Vagina (tissue), 2 donors: ENCODE measurements at regions not wholly inside any gene's neighbourhood (a gene's known extent, or its start where the extent isn't known, plus 50 kb on each side); places are given as distances from the start of the nearest gene placed in this dataset.

Experiments used
- DNase-seq, 2 donors: peaks; one replicate each; pipeline ENCODE4 v3.0.0-alpha.2; 2017; ENCODE audit errors: extremely low spot score in 2 of 2
- H3K27ac ChIP-seq: fragments of 200-600 bp; sonication (generic); one replicate; pipeline ENCODE4 v1.5.1; 2019
- H3K27me3 ChIP-seq: fragments of 200-600 bp; sonication (generic); one replicate; pipeline ENCODE4 v1.5.1; 2019
- H3K36me3 ChIP-seq, 2 donors: fragments of 200-600 bp; sonication (generic); one replicate each; pipeline ENCODE4 v1.5.1; 2017 to 2019
- H3K4me1 ChIP-seq: fragments of 200-600 bp; sonication (generic); one replicate; pipeline ENCODE4 v1.5.1; 2019
- H3K4me3 ChIP-seq, 2 donors: fragments of 200-600 bp; sonication (generic); 1 replicate in 1 of 2; 2 replicates in 1 of 2; pipeline ENCODE4 v1.5.1; 2016 to 2019
- H3K9me3 ChIP-seq: fragments of 200-600 bp; sonication (generic); one replicate; pipeline ENCODE4 v1.5.1; 2019
- CTCF ChIP-seq, 3 experiments: fragments of 450-650 bp in 2 of 3; fragments of 200-600 bp in 1 of 3; sonication (generic) in 1 of 3; IDR thresholded peaks; one replicate each; pipeline ENCODE4 v1.5.1; 2017 to 2019; ENCODE audit warnings: antibody characterized with exemption in 3 of 3, mild to moderate bottlenecking in 2 of 3, moderate library complexity in 2 of 3
- POLR2A ChIP-seq, 2 donors: fragments of 450-650 bp; IDR thresholded peaks; one replicate each; pipeline ENCODE4 v1.6.1; 2017; ENCODE audit warnings: antibody characterized with exemption in 2 of 2, mild to moderate bottlenecking in 2 of 2, moderate library complexity in 2 of 2
- POLR2AphosphoS5 ChIP-seq, 2 donors: sonication (generic); formaldehyde crosslinking; IDR thresholded peaks; one replicate each; pipeline ENCODE4 v1.9.0; 2017; ENCODE audit warnings: antibody characterized with exemption in 2 of 2, mild to moderate bottlenecking in 2 of 2, low read depth in 1 of 2; ENCODE audit not compliant: insufficient read depth in 1 of 2
- intact Hi-C: fragments of 100-400 bp; cut with DNase I; formaldehyde crosslinking; loops from one replicate; pipeline ENCODE4 v1.15.1; 2023

DNA sequence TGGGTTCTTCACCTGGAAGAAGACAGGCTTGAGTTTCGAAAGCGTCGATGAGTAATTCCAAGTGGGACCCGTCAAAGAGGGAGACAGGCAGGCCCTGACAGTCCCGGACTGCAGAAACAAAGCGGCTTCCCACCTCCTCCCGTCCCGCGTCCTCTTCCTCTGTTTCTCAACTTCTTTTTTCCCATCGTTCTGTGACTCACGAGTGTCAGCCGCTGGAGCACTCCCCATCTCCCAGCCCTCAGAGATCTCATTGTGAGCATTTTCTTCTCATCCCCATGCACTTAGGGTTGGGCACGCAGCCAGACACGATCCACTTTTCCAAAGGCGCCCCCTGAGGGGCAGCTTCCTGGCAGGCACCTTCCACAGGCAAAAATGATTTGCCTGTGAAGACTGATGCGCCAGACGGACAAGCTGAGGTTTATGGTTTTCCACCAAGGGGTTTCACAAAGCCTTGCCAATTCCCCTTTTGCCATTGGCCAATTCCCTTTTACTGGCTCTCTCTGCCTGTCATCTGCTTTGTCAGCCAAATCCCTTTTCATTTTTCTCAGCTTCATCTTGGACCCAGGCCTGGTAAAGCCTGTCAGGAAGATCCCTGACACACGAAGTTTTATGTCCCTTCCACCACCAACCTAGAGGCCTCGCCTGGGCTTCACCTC lies 86.5 kb upstream of the ANKRD55 start:
- Histone ChIP-seq H3K9me3 (no peaks in the 10 kb centered on the region), H3K4me3 (no peak overlapping the region), H3K27me3 (no peaks in the 10 kb centered on the region), H3K27ac (peak overlapping the region; percentile 31), H3K4me1 (peaks cover 10% of the 10 kb centered on the region), H3K36me3 (no peaks in the 10 kb centered on the region)
- peak in 1 of 2 donors; percentile 94 for DNase-seq
- intact Hi-C loops, result no loop called here
- peak; percentile 18 to 37 for TF ChIP-seq POLR2AphosphoS5 (IDR thresholded peaks at IDR 0.05; ENCODE audit: insufficient read depth in 1 of 2, low read depth in 1 of 2)
- TF ChIP-seq POLR2A (IDR thresholded peaks at IDR 0.05), result no peak
- no peak for TF ChIP-seq CTCF (IDR thresholded peaks at IDR 0.05)

- Histone ChIP-seq H3K36me3 (no peaks in the 10 kb centered on the region), H3K4me1 (peaks cover 10% of the 10 kb centered on the region), H3K27me3 (no peaks in the 10 kb centered on the region), H3K27ac (no peak overlapping the region), H3K4me3 (no peak overlapping the region), H3K9me3 (no peaks in the 10 kb centered on the region)
- intact Hi-C loops, result no loop called here
- TF ChIP-seq POLR2A (IDR thresholded peaks at IDR 0.05) (no peak), CTCF (IDR thresholded peaks at IDR 0.05) (no peak), POLR2AphosphoS5 (IDR thresholded peaks at IDR 0.05; ENCODE audit: insufficient read depth in 1 of 2, low read depth in 1 of 2) (no peak)
- DNase-seq, result no peak
Measured at GRCh38 chr5:56317923-56318561, 84.9 kb upstream of the ANKRD55 start.

GRCh38 chr5:56316299-56316994 lies 83.3 kb upstream of the ANKRD55 start:
- H3K27ac ChIP-seq, result no peak overlapping the region
- H3K9me3 ChIP-seq, result no peaks in the 10 kb centered on the region
- no peaks in the 10 kb centered on the region for H3K27me3 ChIP-seq
- no peak overlapping the region for H3K4me3 ChIP-seq
- H3K36me3 ChIP-seq, result no peaks in the 10 kb centered on the region
- H3K4me1 ChIP-seq, result peaks cover 10% of the 10 kb centered on the region
- TF ChIP-seq CTCF (IDR thresholded peaks at IDR 0.05) (no peak), POLR2AphosphoS5 (IDR thresholded peaks at IDR 0.05; ENCODE audit: insufficient read depth in 1 of 2, low read depth in 1 of 2) (no peak), POLR2A (IDR thresholded peaks at IDR 0.05) (no peak)
- DNase-seq, result no peak
- intact Hi-C loops, result no loop called here

DNA sequence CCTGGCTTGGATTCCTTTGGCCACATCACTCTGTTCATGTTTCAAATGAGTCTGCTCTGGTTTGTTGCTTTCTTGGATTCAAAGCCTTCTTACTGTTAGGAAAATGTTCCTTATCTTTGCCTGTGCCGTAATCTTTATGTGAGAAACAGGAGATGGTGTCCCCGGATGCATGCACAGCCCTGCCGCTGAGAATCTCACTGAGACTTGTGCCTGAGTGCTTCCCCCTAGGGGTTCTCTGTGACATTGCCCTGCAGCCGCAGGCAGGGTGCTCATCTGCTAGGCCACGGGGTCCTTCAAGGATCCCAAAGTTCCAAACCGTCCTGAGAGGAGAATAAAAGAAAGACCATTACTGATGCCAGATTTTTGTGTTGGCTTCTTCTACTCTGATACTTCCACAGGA lies 81.4 kb upstream of the ANKRD55 start:
- TF ChIP-seq CTCF (IDR thresholded peaks at IDR 0.05), result no peak
- TF ChIP-seq POLR2A (IDR thresholded peaks at IDR 0.05), result no peak
- no peak for TF ChIP-seq POLR2AphosphoS5 (IDR thresholded peaks at IDR 0.05; ENCODE audit: insufficient read depth in 1 of 2, low read depth in 1 of 2)
- Histone ChIP-seq H3K27ac (no peak overlapping the region), H3K4me3 (no peak overlapping the region), H3K4me1 (peaks cover 12% of the 10 kb centered on the region), H3K9me3 (no peaks in the 10 kb centered on the region), H3K36me3 (no peaks in the 10 kb centered on the region), H3K27me3 (no peaks in the 10 kb centered on the region)
- intact Hi-C loops, result no loop called here
- no peak for DNase-seq

DNA sequence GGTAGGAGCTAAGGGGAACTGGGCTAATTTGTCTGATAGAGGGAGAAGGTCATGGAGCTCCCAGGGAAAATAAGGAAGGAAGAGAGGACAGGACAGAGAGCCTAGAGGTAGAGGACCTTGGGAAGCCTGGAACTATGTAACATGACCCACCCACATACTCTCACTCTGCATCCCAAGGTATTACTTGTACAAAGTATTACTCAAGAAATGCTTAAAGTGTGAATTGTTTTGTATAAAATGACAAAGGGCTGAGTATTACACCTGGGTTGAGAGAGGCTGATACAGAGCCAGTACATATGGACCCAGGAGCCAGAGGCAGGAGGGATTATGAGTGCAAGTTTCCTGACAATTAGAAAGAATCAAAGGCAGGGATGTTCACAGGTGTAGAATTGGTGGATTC lies 80.5 kb upstream of the ANKRD55 start:
- no peaks in the 10 kb centered on the region for H3K27me3 ChIP-seq
- no peak overlapping the region for H3K27ac ChIP-seq
- peaks cover 5% of the 10 kb centered on the region for H3K4me1 ChIP-seq
- no peaks in the 10 kb centered on the region for H3K9me3 ChIP-seq
- no peak overlapping the region for H3K4me3 ChIP-seq
- no peaks in the 10 kb centered on the region for H3K36me3 ChIP-seq
- no peak for DNase-seq
- TF ChIP-seq POLR2AphosphoS5 (IDR thresholded peaks at IDR 0.05; ENCODE audit: insufficient read depth in 1 of 2, low read depth in 1 of 2) (no peak), POLR2A (IDR thresholded peaks at IDR 0.05) (no peak), CTCF (IDR thresholded peaks at IDR 0.05) (no peak)
- intact Hi-C loops, result no loop called here
